ENCODE measurements at regions not wholly inside any gene's neighbourhood (a gene's known extent, or its start where the extent isn't known, plus 50 kb on each side); places are given as distances from the start of the nearest gene placed in this dataset.
A peak's percentile ranks its signal among the peaks of the same experiment; 100 is the strongest.

- in situ Hi-C loops (cut with MboI; ENCODE audit: low sequenced_read_pairs): no loop called here
- H3K4me1 ChIP-seq: no peaks in the 10 kb centered on the region
- H3K36me3 ChIP-seq (replicated peaks): no peaks in the 10 kb centered on the region
- H3K27me3 ChIP-seq (ENCODE audit: low read depth): no peaks in the 10 kb centered on the region
- no peak for DNase-seq (ENCODE audit: low spot score in 2 of 2)
- H3K4me3 ChIP-seq: no peak overlapping the region
- H3K9me3 ChIP-seq: no peaks in the 10 kb centered on the region
These were observed 438.5 kb upstream of the FAT3 start for GRCh38 chr11:91786097-91786496.

GRCh38 chr11:91783173-91783572, 441.4 kb upstream of the FAT3 start:
- Histone ChIP-seq H3K4me3 (no peak overlapping the region), H3K4me1 (no peaks in the 10 kb centered on the region), H3K36me3 (replicated peaks) (no peaks in the 10 kb centered on the region), H3K27me3 (ENCODE audit: low read depth) (no peaks in the 10 kb centered on the region), H3K9me3 (no peaks in the 10 kb centered on the region)
- in situ Hi-C loops (cut with MboI; ENCODE audit: low sequenced_read_pairs): no loop called here
- DNase-seq (ENCODE audit: low spot score in 2 of 2): no peak

DNA sequence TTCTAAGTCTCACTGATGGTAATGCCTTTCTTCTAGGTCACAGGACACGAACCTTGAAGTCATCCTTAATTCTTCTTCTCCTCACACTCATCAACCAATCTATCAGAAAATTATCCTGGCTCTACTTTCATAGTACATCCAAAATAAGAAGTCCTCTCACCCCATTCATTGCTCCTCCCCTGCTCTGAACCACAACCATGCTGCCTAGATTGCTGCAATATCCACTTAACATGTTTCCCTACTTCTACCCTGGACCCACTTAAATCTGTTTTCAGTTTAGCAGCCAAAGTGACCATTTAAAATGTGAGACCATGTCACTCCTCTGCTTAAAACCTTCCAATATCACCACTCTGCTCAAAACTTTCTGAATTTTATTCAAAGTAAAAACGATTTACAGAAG, 445.9 kb upstream of the FAT3 start:
- DNase-seq (ENCODE audit: low spot score in 2 of 2): no peak
- in situ Hi-C loops (cut with MboI; ENCODE audit: low sequenced_read_pairs): no loop called here
- H3K4me3 ChIP-seq: no peak overlapping the region
- H3K36me3 ChIP-seq (replicated peaks): no peaks in the 10 kb centered on the region
- H3K9me3 ChIP-seq: no peaks in the 10 kb centered on the region
- H3K4me1 ChIP-seq: no peaks in the 10 kb centered on the region
- no peaks in the 10 kb centered on the region for H3K27me3 ChIP-seq (ENCODE audit: low read depth)

DNA sequence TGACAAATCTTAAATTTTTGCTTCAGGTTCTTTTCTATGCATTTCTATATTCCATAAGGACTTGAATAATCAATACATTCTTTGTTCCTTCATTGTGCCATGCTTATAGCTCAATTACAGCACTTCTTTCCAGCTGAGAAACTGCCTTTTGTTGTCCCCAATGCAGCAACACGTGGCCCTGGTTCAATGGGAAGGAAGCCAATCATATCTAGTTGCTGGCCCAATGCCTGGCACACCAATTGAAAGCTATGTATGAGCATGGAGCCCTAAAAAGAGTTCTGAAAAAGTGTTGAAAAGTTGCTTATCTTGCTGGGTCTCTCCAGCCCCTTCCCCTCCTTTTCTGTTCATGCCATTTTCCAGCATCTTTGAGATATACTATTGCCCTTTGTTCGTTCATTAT, 448.0 kb upstream of the FAT3 start:
- DNase-seq (ENCODE audit: low spot score in 2 of 2): no peak
- no peaks in the 10 kb centered on the region for H3K9me3 ChIP-seq
- H3K27me3 ChIP-seq (ENCODE audit: low read depth): no peaks in the 10 kb centered on the region
- in situ Hi-C loops (cut with MboI; ENCODE audit: low sequenced_read_pairs): no loop called here
- no peaks in the 10 kb centered on the region for H3K36me3 ChIP-seq (replicated peaks)
- no peaks in the 10 kb centered on the region for H3K4me1 ChIP-seq
- no peak overlapping the region for H3K4me3 ChIP-seq

- peak in 1 of 2 experiments; percentile 14 for DNase-seq (ENCODE audit: low spot score in 2 of 2)
- in situ Hi-C loops (cut with MboI; ENCODE audit: low sequenced_read_pairs): no loop called here
These were observed 451.5 kb upstream of the FAT3 start for GRCh38 chr11:91773090-91773489.

GRCh38 chr11:91771961-91772360, 452.7 kb upstream of the FAT3 start:
- no peak overlapping the region for H3K4me3 ChIP-seq
- H3K27me3 ChIP-seq (ENCODE audit: low read depth): no peaks in the 10 kb centered on the region
- no peaks in the 10 kb centered on the region for H3K4me1 ChIP-seq
- no peak for DNase-seq (ENCODE audit: low spot score in 2 of 2)
- no peaks in the 10 kb centered on the region for H3K9me3 ChIP-seq
- in situ Hi-C loops (cut with MboI; ENCODE audit: low sequenced_read_pairs): no loop called here
- H3K36me3 ChIP-seq (replicated peaks): no peaks in the 10 kb centered on the region

More at GRCh38 chr11:91773090-91773489, 451.5 kb upstream of the FAT3 start:
- Histone ChIP-seq H3K27me3 (ENCODE audit: low read depth) (no peaks in the 10 kb centered on the region), H3K9me3 (no peaks in the 10 kb centered on the region), H3K4me1 (no peaks in the 10 kb centered on the region), H3K4me3 (no peak overlapping the region), H3K36me3 (replicated peaks) (no peaks in the 10 kb centered on the region)

- in situ Hi-C loops (cut with MboI; ENCODE audit: low sequenced_read_pairs): no loop called here
- Histone ChIP-seq H3K4me3 (no peak overlapping the region), H3K9me3 (no peaks in the 10 kb centered on the region), H3K4me1 (no peaks in the 10 kb centered on the region), H3K36me3 (replicated peaks) (no peaks in the 10 kb centered on the region), H3K27me3 (ENCODE audit: low read depth) (no peaks in the 10 kb centered on the region)
- no peak for DNase-seq (ENCODE audit: low spot score in 2 of 2)
These were observed 455.8 kb upstream of the FAT3 start for GRCh38 chr11:91768783-91769182.

DNA sequence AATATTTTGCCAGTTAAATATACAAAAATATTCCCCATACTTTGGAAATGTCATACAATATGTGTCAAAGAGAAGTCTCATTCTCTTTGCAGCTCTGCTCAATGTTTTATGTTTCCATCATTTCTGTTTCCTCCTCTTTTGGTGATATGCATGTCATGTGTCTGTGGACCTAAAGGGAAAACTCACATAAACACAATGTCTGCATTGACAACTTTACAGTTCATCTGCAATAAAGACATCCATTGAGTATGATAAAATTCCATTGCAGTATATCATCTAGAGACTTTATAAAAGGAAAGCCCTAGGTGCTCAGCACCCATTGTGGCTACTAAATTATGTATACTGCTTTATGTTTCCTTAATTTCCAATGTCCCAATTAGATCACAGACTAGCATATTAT, 461.3 kb upstream of the FAT3 start:
- in situ Hi-C loops (cut with MboI; ENCODE audit: low sequenced_read_pairs): no loop called here
- Histone ChIP-seq H3K9me3 (no peaks in the 10 kb centered on the region), H3K27me3 (ENCODE audit: low read depth) (peaks cover 5% of the 10 kb centered on the region), H3K36me3 (replicated peaks) (no peaks in the 10 kb centered on the region), H3K4me3 (no peak overlapping the region), H3K4me1 (no peaks in the 10 kb centered on the region)
- no peak for DNase-seq (ENCODE audit: low spot score in 2 of 2)

DNA sequence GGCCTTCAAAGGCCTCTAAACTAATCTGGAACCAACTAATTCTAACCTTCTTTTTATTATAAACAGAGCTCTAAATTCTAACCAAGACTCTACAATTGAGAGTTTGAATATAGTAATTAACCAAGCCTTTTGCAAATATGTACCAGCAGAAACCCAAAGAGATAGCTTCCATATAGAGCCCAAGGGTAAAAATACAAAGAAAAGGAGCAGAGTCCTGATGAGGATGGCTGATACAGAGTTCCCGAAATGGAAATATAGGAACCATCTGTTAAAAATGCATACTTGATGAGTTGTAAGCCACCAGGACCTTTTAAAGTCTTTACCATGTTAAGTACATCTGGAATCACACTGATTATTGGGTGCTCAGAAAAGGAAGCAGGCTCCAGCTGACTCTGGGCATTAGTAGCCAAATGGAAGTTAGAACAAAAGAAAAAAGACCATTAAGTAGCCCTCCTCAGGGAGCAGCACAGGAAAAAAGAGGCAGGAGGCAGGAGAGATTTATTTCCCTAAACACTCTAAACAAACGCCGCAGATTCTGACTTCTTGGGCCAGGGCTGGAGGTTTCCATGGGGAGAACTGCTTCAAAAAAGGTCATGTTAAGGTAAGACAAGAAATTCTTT, 463.1 kb upstream of the FAT3 start:
- no peak for DNase-seq (ENCODE audit: low spot score in 2 of 2)
- no peaks in the 10 kb centered on the region for H3K9me3 ChIP-seq
- no peaks in the 10 kb centered on the region for H3K36me3 ChIP-seq (replicated peaks)
- in situ Hi-C loops (cut with MboI; ENCODE audit: low sequenced_read_pairs): no loop called here
- peaks cover 5% of the 10 kb centered on the region for H3K27me3 ChIP-seq (ENCODE audit: low read depth)
- H3K4me1 ChIP-seq: no peaks in the 10 kb centered on the region
- H3K4me3 ChIP-seq: no peak overlapping the region

DNA sequence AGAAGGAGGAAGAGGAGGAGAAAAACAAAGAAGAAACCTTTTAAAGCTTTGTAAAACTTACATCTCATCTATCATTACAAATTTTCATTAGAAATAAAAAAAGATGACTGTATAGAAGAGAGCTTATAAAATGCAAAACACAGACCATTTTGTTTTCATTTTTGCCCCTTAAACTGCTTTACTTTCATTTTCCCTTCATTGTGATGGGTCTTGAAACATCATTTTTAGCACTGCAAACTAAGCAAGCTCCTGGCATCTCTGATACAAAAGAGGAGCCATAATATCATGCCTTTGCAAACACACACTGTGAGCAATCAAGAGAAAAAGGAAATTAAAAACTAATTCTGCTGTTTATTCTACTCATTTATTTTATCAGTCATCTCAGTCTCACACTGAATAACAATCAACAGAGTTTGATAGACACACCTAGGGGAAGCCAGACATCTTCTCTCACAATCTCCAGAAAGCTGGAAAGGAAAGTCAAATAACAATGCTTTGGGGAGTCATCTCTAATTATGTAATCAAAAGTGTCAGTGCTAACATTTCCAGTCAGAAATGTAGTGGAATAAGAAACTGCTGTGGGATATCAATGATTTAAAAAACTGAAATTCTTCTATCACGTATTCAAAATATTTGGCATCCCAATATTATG, 467.7 kb upstream of the FAT3 start:
- Histone ChIP-seq H3K4me1 (no peaks in the 10 kb centered on the region), H3K27me3 (ENCODE audit: low read depth) (no peaks in the 10 kb centered on the region), H3K9me3 (no peaks in the 10 kb centered on the region), H3K4me3 (no peak overlapping the region), H3K36me3 (replicated peaks) (no peaks in the 10 kb centered on the region)
- no peak for DNase-seq (ENCODE audit: low spot score in 2 of 2)
- in situ Hi-C loops (cut with MboI; ENCODE audit: low sequenced_read_pairs): no loop called here

- no peak overlapping the region for H3K4me3 ChIP-seq
These were observed 468.5 kb upstream of the FAT3 start for GRCh38 chr11:91755951-91756707.

DNA sequence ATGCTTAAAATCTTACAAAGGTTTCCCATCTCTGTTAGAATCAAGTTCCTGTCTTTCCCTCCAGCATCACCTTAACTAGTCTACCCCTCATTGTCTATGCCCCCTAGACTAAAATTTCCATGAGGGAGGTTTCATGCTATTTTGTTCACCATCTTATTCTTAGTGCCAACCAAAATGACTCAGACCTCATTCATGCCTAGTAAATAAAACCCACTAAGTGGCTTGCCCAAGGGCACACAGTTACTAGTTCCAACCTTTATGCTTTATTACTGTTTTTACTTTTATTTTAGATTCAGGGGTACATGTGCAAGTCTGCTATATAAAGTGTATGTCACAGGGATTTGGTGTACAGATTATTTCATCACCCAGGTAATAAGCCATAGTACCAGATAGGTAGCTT, 469.1 kb upstream of the FAT3 start:
- in situ Hi-C loops (cut with MboI; ENCODE audit: low sequenced_read_pairs): no loop called here
- DNase-seq (ENCODE audit: low spot score in 2 of 2): no peak
- Histone ChIP-seq H3K9me3 (no peaks in the 10 kb centered on the region), H3K4me1 (no peaks in the 10 kb centered on the region), H3K4me3 (no peak overlapping the region), H3K36me3 (replicated peaks) (no peaks in the 10 kb centered on the region), H3K27me3 (ENCODE audit: low read depth) (no peaks in the 10 kb centered on the region)

More at GRCh38 chr11:91755951-91756707, 468.5 kb upstream of the FAT3 start:
- DNase-seq (ENCODE audit: low spot score in 2 of 2): no peak
- in situ Hi-C loops (cut with MboI; ENCODE audit: low sequenced_read_pairs): no loop called here
- Histone ChIP-seq H3K4me1 (no peaks in the 10 kb centered on the region), H3K9me3 (no peaks in the 10 kb centered on the region), H3K36me3 (replicated peaks) (no peaks in the 10 kb centered on the region), H3K27me3 (ENCODE audit: low read depth) (no peaks in the 10 kb centered on the region)

DNA sequence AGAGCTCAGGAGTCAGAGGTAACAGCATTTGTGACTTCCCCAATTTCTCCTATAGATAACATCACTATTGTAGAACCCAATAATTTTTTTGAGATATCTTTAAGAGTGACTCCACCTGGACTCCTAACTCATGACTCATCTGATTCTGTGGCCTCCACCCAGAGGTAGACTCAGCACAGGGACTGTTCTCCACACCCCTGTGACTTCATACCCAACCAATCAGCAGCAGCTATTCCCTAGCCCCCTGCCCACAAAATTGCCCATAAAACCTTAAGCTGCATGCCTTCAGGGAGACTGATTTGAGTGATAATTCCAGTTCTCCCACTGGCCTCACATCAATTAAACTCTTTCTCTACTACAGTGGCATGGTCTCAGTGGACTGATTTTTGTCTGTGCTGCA, 475.4 kb upstream of the FAT3 start:
- Histone ChIP-seq H3K9me3 (no peaks in the 10 kb centered on the region), H3K36me3 (replicated peaks) (no peaks in the 10 kb centered on the region), H3K4me1 (no peaks in the 10 kb centered on the region), H3K27me3 (ENCODE audit: low read depth) (no peaks in the 10 kb centered on the region), H3K4me3 (no peak overlapping the region)
- DNase-seq (ENCODE audit: low spot score in 2 of 2): no peak
- in situ Hi-C loops (cut with MboI; ENCODE audit: low sequenced_read_pairs): no loop called here

GRCh38 chr11:91742155-91742554, 482.5 kb upstream of the FAT3 start:
- Histone ChIP-seq H3K4me3 (no peak overlapping the region), H3K27me3 (ENCODE audit: low read depth) (no peaks in the 10 kb centered on the region), H3K4me1 (no peaks in the 10 kb centered on the region), H3K9me3 (no peaks in the 10 kb centered on the region), H3K36me3 (replicated peaks) (no peaks in the 10 kb centered on the region)
- no peak for DNase-seq (ENCODE audit: low spot score in 2 of 2)
- in situ Hi-C loops (cut with MboI; ENCODE audit: low sequenced_read_pairs): no loop called here

All from HAP-1 (cell line).